GM18498 (cell line): ENCODE measurements at regions not wholly inside any gene's neighbourhood (a gene's known extent, or its start where the extent isn't known, plus 50 kb on each side); places are given as distances from the start of the nearest gene placed in this dataset.
"Not testable (repeated sequence)": the region's sequence is repeated elsewhere in the genome, so short reads cannot be mapped to it uniquely, and the experiment has no call there.

ENCODE experiments used
- ATAC-seq: cut with Tn5 transposase; IDR thresholded peaks from one replicate; pipeline ENCODE4 v1.9.1; 2021; ENCODE audit warnings: mild to moderate bottlenecking, moderate library complexity; ENCODE audit not compliant: unreplicated experiment

DNA sequence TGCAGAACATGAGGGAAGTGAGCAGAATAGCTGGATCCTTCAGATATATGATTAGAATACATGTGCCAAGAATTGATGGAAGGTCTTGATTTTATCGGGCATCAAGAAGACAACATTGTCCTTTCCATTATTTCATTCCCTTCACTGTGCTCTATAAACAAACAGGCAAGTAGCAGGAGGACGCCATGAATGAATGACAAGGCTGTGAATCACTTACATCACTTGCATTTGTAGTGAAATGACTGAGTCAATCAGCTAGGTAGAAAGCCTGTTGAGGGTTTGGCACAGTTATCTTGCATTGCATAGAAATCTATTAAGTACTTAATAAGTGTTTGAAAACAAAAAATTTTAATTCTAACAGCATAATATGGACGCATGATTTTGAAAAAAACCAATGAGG, 548.8 kb upstream of the IZUMO3 start:
- ATAC-seq: no peak

GRCh38 chr9:25078202-25078601, 532.5 kb upstream of the IZUMO3 start:
- no peak for ATAC-seq

DNA sequence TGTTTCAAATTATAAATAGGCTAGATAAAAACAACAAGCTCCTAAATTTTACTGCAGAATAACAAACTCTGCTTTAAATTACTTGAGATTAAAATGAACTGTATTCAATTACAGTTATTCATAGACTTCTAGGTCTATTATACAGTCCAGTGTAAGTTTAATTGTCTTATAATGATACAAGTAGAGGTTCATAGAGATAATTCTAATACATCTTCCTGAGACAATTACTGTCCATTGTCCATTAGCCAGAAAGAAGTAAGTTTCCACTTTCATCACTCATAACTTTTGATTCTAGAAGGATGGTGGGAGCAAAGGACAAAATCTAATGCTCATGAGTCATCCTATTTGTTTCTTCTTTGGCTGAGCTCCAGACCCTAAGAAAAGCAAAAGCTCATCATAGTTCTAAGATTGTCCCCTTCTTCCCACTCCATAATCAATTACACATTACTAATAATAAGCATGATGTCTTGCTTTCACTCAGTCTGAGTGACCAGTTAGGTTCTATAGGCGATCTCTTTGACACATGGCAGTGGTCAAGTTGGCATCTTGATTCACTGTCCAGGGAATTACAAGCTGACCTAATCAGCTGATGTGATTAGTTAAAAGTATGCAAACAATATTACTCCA, 502.5 kb upstream of the IZUMO3 start:
- no peak for ATAC-seq

DNA sequence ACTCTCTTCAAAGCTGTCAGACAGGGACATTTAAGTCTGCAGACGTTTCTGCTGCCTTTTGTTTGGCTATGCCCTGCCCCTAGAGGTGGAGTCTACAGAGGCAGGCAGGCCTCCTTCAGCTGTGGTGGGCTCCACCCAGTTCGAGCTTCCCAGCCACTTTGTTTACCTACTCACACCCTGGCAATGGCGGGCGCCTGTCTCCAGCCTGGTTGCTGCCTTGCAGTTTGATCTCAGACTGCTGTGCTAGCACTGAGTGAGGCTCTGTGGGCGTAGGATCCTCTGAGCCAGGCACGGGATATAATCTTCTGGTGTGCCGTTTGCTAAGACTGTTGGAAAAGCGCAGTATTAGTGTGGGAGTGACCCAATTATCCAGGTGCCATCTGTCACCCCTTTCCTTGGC, 499.8 kb upstream of the IZUMO3 start:
- ATAC-seq: not testable (repeated sequence)

- no peak for ATAC-seq
These were observed 484.0 kb upstream of the IZUMO3 start for GRCh38 chr9:25029743-25030142.

DNA sequence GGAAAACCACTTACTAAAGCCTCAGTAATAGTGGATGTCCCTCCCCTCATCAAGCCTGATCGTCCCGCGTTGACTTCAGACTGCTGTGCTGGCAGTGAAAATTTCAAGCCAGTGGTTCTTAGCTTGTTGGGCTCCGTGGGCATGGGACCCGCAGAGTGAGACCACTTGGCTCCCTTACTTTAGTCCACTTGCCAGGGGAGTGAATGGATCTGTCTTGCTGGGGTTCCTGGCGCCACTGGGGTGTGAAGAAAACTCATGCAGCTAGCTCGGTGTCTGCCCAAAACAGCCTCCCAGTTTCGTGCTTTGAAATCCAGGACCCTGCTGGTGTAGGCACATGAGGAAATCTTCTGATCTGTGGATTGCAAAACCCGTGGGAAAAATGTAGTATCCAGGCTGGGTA, 480.0 kb upstream of the IZUMO3 start:
- ATAC-seq: no peak

DNA sequence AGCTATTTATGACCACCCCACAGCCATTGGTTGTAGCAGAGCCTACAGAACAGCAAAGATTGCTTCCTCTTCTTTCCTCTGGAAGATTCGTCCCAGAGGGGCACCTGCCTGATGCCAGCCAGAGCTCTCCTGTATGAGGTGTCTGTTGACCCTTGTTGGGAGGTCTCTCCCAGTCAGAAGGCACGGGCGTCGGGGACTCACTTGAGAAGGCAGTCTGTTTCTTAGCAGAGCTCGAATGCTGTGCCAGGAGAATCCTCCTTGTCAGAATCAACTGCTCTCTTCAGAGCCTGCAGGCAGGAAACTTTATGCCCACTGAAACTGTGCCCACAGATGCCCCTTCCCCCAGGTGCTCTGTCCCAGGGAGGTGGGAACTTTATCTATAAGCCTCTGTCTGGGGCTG, 479.5 kb upstream of the IZUMO3 start:
- ATAC-seq: no peak

GRCh38 chr9:25017779-25018178, 472.1 kb upstream of the IZUMO3 start:
- no peak for ATAC-seq

DNA sequence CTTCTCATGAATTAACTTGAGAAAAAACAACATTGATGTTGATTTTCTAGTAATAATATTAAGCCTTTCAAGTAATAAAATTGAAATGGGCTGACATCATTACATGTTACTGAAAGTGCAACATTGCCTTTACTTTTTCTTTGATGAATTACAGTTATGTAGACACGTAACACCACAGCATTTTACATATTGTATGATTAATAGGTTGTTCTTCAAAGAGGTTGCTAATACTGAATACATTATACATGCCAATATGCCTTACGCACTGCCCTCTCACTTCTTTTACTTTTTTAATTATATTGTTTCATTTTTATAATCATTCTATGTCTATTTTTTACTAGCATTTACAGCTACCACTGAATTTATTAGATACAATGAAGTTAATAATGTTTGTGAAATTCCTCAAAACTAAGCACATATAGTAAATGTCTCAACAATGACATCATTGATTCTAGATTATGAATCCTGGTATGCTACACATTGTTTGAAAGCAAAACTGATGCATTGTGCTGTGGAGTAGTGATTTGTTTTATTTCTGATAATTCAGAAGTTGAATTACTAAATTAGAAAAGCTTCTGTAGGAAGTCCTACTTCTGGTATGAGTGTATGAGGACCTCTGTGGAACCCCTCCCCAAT, 464.4 kb upstream of the IZUMO3 start:
- no peak for ATAC-seq

- ATAC-seq: no peak
These were observed 458.0 kb upstream of the IZUMO3 start for GRCh38 chr9:25003686-25004085.

DNA sequence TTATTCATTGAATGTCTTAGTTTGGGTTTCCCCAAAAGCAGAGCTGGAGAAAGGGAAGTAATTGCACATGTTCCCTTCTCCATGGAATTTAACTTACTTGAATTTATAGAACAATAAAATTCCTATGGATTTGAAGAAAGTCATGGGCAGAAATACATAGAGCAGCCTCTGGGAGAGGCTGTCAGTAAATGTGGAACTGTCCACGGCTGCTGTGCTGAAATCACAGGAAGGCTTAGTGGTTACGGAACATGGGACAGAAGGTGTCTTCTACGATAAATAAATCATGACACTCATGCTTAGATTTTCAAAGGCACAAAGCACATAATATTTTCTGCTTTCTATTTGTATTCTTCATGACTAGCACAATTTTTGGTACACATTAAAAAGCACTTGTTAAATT, 440.6 kb upstream of the IZUMO3 start:
- no peak for ATAC-seq

DNA sequence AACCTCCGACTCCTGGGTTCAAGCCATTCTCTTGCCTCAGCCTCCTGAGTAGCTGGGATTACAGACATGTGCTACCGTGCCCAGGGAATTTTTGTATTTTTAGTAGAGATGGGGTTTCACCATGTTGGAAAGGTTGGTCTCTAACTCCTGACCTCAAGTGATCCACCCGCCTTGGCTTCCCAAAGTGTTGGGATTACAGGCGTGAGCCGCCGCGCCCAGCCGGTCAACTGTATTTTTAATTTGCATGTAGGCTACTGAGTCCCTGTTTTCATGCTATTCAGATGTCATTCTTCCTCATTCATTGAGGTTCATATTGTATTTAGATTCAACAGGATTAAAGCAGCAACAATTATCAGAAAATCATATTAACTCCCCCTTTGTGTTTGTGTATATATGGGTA, 425.1 kb upstream of the IZUMO3 start:
- not testable (repeated sequence) for ATAC-seq

- ATAC-seq: no peak
These were observed 416.1 kb upstream of the IZUMO3 start for GRCh38 chr9:24961762-24962161.

DNA sequence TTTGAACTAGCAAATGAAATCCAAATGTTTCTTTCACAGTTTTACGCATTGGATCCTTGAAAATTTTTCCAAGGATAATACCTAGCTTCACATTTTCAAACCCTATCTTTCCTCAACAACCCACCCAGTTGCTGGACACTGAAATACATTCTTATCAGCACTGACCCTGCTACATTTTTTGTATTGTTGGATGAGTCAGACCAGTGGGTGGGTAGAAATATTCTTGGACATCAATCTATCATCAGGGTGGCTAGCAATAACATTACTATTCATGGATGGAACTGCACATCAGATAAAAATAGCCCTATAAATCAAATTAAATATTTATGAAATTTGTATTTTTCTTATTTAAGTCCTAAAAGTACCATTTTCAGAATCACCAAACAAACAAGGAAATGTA, 407.4 kb upstream of the IZUMO3 start:
- no peak for ATAC-seq

GRCh38 chr9:24939109-24939850, 393.6 kb upstream of the IZUMO3 start:
- no peak for ATAC-seq

- no peak for ATAC-seq
These were observed 390.4 kb upstream of the IZUMO3 start for GRCh38 chr9:24936117-24936516.

GRCh38 chr9:24932785-24933184, 387.1 kb upstream of the IZUMO3 start:
- peak; percentile 57 for ATAC-seq

DNA sequence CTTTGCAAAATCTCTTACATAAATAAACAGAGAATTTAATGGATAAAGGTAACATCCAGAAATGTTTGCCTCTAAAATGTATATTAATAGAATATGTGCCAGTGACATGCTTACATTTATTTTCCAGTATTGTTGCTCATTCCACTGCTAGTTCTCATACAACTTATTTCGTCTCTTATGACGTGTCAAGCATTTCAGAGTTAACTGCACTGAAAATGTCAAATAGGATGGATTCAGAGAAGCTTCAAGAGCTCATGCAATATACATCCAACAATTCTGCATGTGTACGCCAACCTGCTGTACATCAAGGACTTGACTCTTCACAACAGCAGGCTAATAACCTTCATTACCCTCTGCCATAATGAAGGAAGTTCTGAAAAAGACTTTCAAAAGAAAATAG, 386.2 kb upstream of the IZUMO3 start:
- ATAC-seq: no peak

GRCh38 chr9:24912767-24913166, 367.1 kb upstream of the IZUMO3 start:
- no peak for ATAC-seq

GRCh38 chr9:24901319-24901718, 355.6 kb upstream of the IZUMO3 start:
- no peak for ATAC-seq

DNA sequence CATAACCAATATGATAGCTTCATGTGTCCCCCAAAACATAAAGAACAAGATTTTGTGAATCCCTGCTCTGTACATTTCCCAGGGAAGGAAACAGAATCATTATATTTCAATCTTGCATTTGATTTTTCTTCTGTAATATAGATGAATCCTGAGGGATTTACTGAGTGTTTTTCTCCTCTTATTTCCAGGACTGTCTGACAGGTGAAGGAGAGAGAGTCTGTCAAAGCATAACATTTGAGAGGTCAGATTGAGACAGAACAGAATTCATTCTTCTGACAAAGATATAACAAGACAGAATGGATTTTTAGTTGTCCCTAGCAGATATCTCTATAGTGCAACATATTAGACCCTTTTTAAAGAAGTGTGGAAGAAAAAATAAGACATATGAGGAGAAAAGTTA, 354.5 kb upstream of the IZUMO3 start:
- no peak for ATAC-seq

DNA sequence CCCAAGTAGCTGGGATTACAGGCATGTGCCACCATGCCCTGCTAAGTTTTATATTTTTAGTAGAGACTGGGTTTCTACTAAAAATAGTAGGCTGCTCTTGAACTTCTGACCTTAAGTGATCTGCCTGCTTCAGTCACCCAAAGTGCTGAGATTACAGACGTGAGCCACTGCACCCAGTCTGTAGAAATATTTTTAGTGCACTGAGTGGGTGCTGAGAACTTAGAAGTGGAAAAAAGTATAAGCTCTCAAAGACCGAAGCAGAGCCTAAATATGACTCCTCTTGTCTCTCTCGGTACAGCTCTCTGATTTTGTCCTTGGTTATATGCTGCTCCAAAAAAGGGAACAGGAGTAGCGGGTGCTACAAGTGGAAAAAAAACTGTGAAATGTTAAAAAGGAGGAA, 353.8 kb upstream of the IZUMO3 start:
- ATAC-seq: no peak
